ENCODE measurements at regions not wholly inside any gene's neighbourhood (a gene's known extent, or its start where the extent isn't known, plus 50 kb on each side); places are given as distances from the start of the nearest gene placed in this dataset.

DNA sequence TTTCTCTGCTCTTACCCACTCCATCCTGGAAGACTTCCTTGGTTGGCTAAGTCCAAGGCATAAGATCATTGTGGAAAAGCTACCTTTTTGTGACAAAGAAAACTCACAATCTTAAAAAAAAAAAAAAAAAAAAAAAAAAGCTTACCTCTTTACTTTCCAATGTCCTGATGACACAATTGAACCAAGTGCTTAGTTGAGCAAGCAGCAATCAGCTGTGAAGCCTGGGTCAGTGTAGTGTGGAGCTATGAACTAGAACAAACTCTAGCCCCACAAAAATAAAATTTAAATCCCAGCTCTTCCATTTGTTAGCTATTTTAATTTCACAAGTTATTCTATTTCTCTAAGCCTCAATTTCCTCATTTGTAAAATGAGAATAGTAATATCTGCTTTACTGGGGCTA is 647.6 kb downstream of the LMO4 start:
- FAIRE-seq: no peak
- in situ Hi-C loops (cut with MboI): no loop called here
- ChIA-PET POLR2A (no interaction called here), RAD21 (ENCODE audit: unreplicated experiment) (interaction anchor here (0.7 to 1.0 kb wide), 2 partner anchors 23 to 231 kb away, joined by 3 read pairs; no protein-coding TSS in a partner anchor), SMC1A (ENCODE audit: uncharacterized antibody, unreplicated experiment) (no interaction called here), CTCF (interaction anchor here (0.7 to 1.4 kb wide), 3 partner anchors 11 to 87 kb away, joined by 3 read pairs; no protein-coding TSS in a partner anchor)
- H3K9me3 ChIP-seq (replicated peaks; ENCODE audit: control insufficient read depth, insufficient read depth, low read length): no peaks in the 10 kb centered on the region
- no peak overlapping the region for H3K4me2 ChIP-seq (ENCODE audit: control insufficient read depth, insufficient read depth)
- no peaks in the 10 kb centered on the region for H3K79me2 ChIP-seq (ENCODE audit: control insufficient read depth, insufficient read depth, low read length)
- intact Hi-C loops (cut with micrococcal nuclease; ENCODE audit: unreplicated experiment): no loop called here
- H4K20me1 ChIP-seq (ENCODE audit: control insufficient read depth, insufficient read depth): no peaks in the 10 kb centered on the region
- ATAC-seq: no peak
- no peak overlapping the region for H3K9ac ChIP-seq (ENCODE audit: control insufficient read depth, insufficient read depth, low read length)
- no peaks in the 10 kb centered on the region; a peak in 1 of 4 replicates for H3K27me3 ChIP-seq (replicated peaks in 1 of 2; ENCODE audit: control insufficient read depth in 2 of 2, insufficient read depth in 2 of 2, low read length in 1 of 2)
- H3K4me1 ChIP-seq (ENCODE audit: control insufficient read depth, insufficient read depth, low read length): no peaks in the 10 kb centered on the region
- no peak for DNase-seq (ENCODE audit: low read depth, low spot score)
- BruUV-seq (replicated peaks): no TSS peak
- TF ChIP-seq CHD1 (IDR thresholded peaks at IDR 0.05; ENCODE audit: low read depth, low read length) (no peak), RFX5 (IDR thresholded peaks at IDR 0.05; ENCODE audit: low read depth, low read length) (no peak)
- TF ChIP-seq, protein P1, sequence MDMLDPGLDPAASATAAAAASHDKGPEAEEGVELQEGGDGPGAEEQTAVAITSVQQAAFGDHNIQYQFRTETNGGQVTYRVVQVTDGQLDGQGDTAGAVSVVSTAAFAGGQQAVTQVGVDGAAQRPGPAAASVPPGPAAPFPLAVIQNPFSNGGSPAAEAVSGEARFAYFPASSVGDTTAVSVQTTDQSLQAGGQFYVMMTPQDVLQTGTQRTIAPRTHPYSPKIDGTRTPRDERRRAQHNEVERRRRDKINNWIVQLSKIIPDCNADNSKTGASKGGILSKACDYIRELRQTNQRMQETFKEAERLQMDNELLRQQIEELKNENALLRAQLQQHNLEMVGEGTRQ (IDR thresholded peaks at IDR 0.05; ENCODE audit: borderline replicate concordance, low read depth, low read length): no peak
- TF ChIP-seq, protein P2, sequence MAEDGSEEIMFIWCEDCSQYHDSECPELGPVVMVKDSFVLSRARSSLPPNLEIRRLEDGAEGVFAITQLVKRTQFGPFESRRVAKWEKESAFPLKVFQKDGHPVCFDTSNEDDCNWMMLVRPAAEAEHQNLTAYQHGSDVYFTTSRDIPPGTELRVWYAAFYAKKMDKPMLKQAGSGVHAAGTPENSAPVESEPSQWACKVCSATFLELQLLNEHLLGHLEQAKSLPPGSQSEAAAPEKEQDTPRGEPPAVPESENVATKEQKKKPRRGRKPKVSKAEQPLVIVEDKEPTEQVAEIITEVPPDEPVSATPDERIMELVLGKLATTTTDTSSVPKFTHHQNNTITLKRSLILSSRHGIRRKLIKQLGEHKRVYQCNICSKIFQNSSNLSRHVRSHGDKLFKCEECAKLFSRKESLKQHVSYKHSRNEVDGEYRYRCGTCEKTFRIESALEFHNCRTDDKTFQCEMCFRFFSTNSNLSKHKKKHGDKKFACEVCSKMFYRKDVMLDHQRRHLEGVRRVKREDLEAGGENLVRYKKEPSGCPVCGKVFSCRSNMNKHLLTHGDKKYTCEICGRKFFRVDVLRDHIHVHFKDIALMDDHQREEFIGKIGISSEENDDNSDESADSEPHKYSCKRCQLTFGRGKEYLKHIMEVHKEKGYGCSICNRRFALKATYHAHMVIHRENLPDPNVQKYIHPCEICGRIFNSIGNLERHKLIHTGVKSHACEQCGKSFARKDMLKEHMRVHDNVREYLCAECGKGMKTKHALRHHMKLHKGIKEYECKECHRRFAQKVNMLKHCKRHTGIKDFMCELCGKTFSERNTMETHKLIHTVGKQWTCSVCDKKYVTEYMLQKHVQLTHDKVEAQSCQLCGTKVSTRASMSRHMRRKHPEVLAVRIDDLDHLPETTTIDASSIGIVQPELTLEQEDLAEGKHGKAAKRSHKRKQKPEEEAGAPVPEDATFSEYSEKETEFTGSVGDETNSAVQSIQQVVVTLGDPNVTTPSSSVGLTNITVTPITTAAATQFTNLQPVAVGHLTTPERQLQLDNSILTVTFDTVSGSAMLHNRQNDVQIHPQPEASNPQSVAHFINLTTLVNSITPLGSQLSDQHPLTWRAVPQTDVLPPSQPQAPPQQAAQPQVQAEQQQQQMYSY (CRISPR knock-in tag; IDR thresholded peaks at IDR 0.05): no peak
- TF ChIP-seq, protein P3, sequence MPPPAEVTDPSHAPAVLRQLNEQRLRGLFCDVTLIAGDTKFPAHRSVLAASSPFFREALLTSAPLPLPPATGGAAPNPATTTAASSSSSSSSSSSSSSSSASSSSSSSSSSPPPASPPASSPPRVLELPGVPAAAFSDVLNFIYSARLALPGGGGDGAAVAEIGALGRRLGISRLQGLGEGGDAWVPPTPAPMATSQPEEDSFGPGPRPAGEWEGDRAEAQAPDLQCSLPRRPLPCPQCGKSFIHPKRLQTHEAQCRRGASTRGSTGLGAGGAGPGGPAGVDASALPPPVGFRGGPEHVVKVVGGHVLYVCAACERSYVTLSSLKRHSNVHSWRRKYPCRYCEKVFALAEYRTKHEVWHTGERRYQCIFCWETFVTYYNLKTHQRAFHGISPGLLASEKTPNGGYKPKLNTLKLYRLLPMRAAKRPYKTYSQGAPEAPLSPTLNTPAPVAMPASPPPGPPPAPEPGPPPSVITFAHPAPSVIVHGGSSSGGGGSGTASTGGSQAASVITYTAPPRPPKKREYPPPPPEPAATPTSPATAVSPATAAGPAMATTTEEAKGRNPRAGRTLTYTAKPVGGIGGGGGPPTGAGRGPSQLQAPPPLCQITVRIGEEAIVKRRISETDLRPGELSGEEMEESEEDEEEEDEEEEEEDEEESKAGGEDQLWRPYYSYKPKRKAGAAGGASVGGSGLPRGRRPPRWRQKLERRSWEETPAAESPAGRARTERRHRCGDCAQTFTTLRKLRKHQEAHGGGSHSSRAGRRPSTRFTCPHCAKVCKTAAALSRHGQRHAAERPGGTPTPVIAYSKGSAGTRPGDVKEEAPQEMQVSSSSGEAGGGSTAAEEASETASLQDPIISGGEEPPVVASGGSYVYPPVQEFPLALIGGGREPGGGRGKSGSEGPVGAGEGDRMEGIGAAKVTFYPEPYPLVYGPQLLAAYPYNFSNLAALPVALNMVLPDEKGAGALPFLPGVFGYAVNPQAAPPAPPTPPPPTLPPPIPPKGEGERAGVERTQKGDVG (CRISPR knock-in tag; IDR thresholded peaks at IDR 0.05): no peak
- H3K27ac ChIP-seq (ENCODE audit: control insufficient read depth, insufficient read depth): no peak overlapping the region
- no peaks in the 10 kb centered on the region for H3K36me3 ChIP-seq (ENCODE audit: control insufficient read depth in 2 of 2, insufficient read depth in 2 of 2, low read length in 1 of 2)
- no peak overlapping the region for H3K4me3 ChIP-seq
- no peak overlapping the region for H2AFZ ChIP-seq (ENCODE audit: control insufficient read depth, low read depth, low read length)

Measured in GM12878 (cell line).